C4-2B (cell line): ENCODE measurements at regions not wholly inside any gene's neighbourhood (a gene's known extent, or its start where the extent isn't known, plus 50 kb on each side); places are given as distances from the start of the nearest gene placed in this dataset.

Experiments
- ZFX ChIP-seq: fragments of 450-650 bp; IDR thresholded peaks from 2 replicates; pipeline ENCODE4 v1.6.1; 2017
- TF ChIP-seq, protein P1 (sequence below): fragments of 450-650 bp; conservative IDR thresholded peaks from 2 replicates; pipeline ENCODE4 v1.5.1; 2017; ENCODE audit warnings: mild to moderate bottlenecking

DNA sequence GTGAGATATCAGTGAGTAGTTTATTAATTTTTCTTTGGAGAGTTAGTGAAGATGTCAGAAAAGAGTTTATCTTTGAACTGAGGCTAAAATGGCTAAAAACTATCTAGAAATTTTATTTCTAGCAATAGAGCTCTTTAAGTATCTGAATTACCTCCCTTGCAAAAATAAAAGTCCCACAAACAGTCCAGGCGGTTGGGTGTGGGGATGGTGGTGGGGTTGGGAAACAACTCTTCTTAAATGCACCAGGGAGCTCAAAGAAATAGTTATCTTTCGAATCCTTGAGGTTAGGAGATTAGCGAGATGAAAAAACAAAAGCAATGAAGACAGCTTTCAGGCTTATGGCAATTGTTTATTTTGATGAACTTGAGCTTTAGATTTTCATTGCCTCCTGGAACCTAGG lies 1299.1 kb upstream of the ADGRB3 start:
- TF ChIP-seq, protein P1, sequence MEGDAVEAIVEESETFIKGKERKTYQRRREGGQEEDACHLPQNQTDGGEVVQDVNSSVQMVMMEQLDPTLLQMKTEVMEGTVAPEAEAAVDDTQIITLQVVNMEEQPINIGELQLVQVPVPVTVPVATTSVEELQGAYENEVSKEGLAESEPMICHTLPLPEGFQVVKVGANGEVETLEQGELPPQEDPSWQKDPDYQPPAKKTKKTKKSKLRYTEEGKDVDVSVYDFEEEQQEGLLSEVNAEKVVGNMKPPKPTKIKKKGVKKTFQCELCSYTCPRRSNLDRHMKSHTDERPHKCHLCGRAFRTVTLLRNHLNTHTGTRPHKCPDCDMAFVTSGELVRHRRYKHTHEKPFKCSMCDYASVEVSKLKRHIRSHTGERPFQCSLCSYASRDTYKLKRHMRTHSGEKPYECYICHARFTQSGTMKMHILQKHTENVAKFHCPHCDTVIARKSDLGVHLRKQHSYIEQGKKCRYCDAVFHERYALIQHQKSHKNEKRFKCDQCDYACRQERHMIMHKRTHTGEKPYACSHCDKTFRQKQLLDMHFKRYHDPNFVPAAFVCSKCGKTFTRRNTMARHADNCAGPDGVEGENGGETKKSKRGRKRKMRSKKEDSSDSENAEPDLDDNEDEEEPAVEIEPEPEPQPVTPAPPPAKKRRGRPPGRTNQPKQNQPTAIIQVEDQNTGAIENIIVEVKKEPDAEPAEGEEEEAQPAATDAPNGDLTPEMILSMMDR: no peak
- TF ChIP-seq ZFX: no peak
